Erythroblast (primary cell): ENCODE measurements at regions not wholly inside any gene's neighbourhood (a gene's known extent, or its start where the extent isn't known, plus 50 kb on each side); places are given as distances from the start of the nearest gene placed in this dataset.

ENCODE experiments used
- DNase-seq, 2 experiments: peaks; one replicate each; lab custom pipeline; 2025; lab: John Stamatoyannopoulos, UW
- GATA1 ChIP-seq: IDR thresholded peaks from 2 replicates; pipeline ENCODE4 v1.6.1; 2011; ENCODE audit warnings: low read depth, mild to moderate bottlenecking, control low read depth, low read length, moderate library complexity
- POLR2A ChIP-seq: IDR thresholded peaks from 2 replicates; pipeline ENCODE4 v1.6.1; 2011; ENCODE audit warnings: mild to moderate bottlenecking, low read length

GRCh38 chr22:48843640-48844039 lies 984.0 kb downstream of the BRD1 start:
- no peak for DNase-seq
- TF ChIP-seq GATA1 (no peak), POLR2A (no peak)

- no peak for TF ChIP-seq GATA1
- TF ChIP-seq POLR2A: no peak
- no peak for DNase-seq
Observed at GRCh38 chr22:48842976-48843375, 984.7 kb downstream of the BRD1 start.

GRCh38 chr22:48842583-48842945 lies 985.1 kb downstream of the BRD1 start:
- no peak for TF ChIP-seq POLR2A
- no peak for DNase-seq

GRCh38 chr22:48841881-48842582 lies 985.6 kb downstream of the BRD1 start:
- TF ChIP-seq POLR2A (no peak), GATA1 (no peak)
- DNase-seq: no peak

DNA sequence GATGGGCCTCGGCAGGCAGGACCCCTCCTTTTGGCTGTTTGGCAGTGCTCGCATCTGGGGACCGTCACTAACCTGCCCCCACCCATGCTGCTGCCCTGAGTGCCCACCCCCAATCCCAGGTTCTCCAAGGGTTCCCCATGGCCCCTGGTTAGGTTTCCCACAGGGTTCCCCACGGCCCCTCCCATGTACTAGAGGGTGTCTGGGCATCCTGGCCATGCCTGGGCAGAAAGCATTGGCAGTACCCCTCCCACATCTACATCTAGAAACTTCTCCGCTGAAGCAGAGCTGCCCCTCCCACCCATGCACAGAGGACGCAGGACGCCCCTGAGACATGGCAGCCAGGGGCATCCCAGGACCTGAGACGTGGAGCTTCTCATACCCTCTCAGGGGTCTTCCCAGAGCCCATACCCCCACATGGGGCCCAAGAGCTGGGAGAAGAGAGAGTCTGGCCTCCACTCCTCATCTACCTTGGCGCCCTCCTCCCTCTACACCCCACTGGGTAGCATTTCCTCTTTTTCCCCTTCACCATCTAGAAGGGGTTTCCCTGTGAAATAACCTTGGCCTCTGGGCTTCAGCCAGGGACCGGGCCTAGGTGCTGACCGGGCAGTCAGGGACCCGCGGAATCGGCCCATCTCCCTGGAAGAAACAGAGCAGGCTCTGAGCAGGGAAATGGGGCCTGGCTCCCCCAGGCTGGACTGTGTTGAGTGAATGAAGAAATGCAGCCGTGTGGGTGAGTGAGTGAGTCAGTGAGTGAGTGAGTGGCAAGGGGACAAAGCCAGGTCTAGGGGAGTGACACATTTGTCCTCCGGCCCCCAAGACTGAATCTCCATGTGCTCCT lies 987.3 kb downstream of the BRD1 start:
- DNase-seq: no peak
- TF ChIP-seq POLR2A (no peak), GATA1 (no peak)

- TF ChIP-seq POLR2A (no peak), GATA1 (no peak)
- no peak for DNase-seq
Observed at GRCh38 chr22:48838846-48839730, 988.6 kb downstream of the BRD1 start.

GRCh38 chr22:48838376-48838775 lies 989.3 kb downstream of the BRD1 start:
- DNase-seq: no peak

DNA sequence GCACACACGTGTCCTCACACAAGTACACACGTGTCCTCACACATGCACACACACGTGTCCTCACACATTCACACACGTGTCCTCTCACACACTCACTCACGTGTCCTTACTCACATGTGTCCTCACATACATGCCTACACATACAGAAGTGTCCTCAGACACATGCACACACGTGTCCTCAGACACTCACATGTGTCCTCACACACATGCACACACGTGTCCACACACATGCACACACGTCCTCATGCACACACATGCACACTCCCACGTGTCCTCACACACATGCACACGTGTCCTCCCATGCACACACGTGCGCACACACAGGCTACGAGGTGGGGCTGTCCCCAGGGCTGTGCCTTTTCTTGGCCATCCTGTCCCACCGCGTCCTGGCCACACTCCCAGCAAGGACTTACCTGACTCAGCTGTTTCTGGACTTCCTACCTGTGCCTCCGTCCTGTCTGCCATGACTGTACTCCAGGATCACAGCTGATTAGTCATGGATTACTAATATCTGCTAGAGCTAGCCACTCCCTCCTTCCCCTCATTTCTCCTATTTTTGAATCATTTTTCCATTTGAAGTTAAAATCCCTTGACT lies 990.2 kb downstream of the BRD1 start:
- DNase-seq: no peak

More at GRCh38 chr22:48838376-48838775, 989.3 kb downstream of the BRD1 start:
- no peak for TF ChIP-seq POLR2A
- no peak for TF ChIP-seq GATA1

GRCh38 chr22:48836673-48837340 lies 990.9 kb downstream of the BRD1 start:
- no peak for TF ChIP-seq POLR2A
- TF ChIP-seq GATA1: no peak
- DNase-seq: no peak

More for the DNA sequence above, 990.2 kb downstream of the BRD1 start:
- no peak for TF ChIP-seq POLR2A
- TF ChIP-seq GATA1: no peak

DNA sequence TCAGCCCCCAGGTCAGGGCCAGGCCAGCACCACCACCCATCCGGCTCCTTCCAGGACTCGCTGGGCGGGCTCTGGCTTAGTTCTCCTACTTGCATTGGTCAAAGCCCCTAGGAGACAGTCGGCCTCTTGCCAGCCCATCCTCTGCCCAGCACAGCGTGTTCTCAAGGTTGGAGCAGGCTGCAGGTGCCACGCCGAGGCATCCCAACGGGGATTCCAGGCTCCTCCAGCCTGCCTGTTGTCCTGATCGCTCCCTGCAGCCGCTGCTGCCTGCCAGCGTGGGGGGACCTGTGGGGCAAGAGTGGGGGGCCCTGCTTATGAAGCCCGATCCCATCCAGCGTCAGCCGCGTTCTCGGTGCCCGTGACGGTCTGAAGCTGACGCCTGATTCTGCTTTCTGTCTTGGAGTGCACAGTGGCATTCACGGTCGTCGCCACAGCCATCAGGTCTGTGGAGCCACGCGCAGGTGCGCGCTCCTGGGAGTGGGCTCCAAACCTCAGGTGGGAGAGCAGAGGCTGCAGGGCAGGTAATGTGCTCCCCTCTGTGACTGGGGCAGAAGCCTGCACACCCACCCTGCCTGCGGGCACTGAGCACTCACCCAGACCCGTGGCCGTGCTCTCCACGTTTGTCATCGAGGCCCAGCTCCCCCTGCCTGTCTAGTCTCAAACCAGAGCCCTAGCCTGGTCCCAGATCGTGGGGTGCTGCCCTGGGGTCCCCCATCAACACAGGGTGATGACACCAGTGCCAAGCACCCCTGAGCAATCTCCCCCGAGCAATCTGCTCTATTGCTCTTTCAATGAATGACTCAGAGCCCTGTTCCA lies 991.6 kb downstream of the BRD1 start:
- no peak for DNase-seq
- no peak for TF ChIP-seq POLR2A
- no peak for TF ChIP-seq GATA1

DNA sequence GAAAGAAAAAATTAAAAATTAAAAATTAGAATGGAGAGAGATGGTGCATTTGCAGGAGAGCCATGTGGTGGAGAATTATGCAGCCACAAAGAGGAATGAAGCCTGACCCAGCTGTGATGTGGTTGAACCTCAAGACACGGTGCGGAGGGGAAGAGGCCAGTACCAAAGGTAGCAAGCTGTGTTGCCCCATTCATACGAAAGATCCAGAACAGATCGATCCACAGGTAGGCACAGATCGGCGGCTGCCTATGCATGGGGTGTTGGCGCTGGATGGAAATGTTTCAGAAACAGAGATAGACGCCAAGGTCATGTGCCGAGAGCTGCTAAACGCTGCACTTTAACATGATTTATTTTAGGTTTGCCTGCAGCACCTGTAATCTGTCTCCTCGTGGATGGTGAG lies 992.3 kb downstream of the BRD1 start:
- no peak for DNase-seq
- TF ChIP-seq POLR2A (no peak), GATA1 (no peak)

GRCh38 chr22:48834404-48834803 lies 993.3 kb downstream of the BRD1 start:
- no peak for TF ChIP-seq GATA1
- no peak for TF ChIP-seq POLR2A
- DNase-seq: no peak

GRCh38 chr22:48832592-48832991 lies 995.1 kb downstream of the BRD1 start:
- no peak for DNase-seq
- TF ChIP-seq GATA1: no peak
- no peak for TF ChIP-seq POLR2A
